ENCODE measurements at regions not wholly inside any gene's neighbourhood (a gene's known extent, or its start where the extent isn't known, plus 50 kb on each side); places are given as distances from the start of the nearest gene placed in this dataset.

DNA sequence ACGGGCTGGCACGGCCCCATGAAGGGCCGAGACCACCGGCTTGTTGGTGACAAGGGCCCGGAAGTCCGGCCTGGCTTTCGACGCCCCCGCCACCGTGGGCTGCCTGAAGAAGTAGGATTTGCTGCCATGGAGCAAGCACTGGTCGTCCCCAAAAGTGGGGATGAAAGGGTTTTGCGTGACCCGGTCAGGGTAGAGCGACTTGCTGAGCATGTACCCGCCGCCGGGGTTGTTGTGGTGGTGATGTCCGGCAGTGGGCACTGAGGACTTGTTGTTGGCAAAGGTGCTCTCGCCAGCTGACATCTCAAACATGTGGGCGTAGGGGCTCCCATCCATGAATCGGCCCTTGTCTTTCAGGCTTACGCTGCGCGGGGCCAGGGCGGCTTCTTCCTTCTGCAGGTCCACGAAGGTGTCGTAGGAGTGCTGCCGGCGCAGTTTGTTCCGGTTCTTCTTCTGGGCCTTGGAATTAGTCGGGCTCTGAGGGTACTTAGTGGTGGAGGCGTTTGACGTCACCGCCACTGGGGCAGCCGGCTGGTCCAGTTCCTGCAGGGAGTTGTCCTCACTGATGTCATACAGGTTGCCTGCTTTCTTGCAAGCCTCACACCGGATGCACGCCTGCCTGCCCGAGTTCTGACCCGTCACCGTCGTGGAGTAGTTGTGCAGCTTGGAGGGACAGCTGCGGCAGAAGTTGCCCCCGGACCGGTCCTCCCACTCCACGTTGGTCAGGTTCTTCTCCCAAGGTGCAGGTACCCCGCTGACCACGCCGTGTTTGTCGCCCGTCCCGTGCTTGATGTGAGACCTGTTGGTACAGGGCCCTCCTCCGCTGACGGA lies 366.6 kb downstream of the EMP1 start:
- no peak for DNase-seq (ENCODE audit: low spot score)
- TF ChIP-seq CTCF (IDR thresholded peaks at IDR 0.05; ENCODE audit: extremely low read depth, missing control alignments) = no peak

GRCh38 chr12:13561923-13562322 lies 365.4 kb downstream of the EMP1 start:
- no peak for TF ChIP-seq CTCF (IDR thresholded peaks at IDR 0.05; ENCODE audit: extremely low read depth, missing control alignments)
- DNase-seq (ENCODE audit: low spot score) = no peak

DNA sequence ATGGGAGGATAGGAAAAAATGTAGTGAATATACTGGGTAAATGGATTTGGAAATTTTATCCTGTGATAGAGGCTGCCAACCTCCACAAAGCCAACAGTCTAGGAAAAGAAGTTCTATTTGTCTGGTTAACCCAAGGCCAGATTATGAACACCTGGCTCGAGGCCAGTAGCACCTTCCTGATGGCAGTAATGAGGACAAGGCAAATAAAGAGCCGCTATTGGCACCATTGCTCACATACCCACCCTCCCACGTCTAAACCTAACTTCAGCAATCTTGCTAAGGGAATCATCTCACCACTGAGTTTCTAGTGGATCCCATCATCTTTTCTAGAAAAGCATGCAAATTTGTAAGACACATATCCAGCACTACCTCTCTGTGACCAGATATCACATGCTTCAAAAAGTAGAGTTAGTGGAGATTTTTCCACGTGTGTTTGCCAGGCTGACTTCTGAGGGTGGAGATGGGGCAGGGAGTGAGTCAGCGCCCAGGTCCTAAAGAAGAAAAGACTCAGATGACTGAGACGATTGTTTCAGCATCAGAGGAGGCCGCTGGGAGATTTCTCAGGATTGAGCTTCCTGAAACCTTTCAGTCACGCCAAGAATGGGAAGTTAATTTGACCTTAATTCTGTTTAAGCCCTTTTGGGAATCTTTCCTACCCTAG lies 362.9 kb downstream of the EMP1 start:
- DNase-seq (ENCODE audit: low spot score) = no peak
- no peak for TF ChIP-seq CTCF (IDR thresholded peaks at IDR 0.05; ENCODE audit: extremely low read depth, missing control alignments)

GRCh38 chr12:13552830-13553229 lies 356.3 kb downstream of the EMP1 start:
- TF ChIP-seq CTCF (IDR thresholded peaks at IDR 0.05; ENCODE audit: extremely low read depth, missing control alignments) = no peak
- no peak for DNase-seq (ENCODE audit: low spot score)

GRCh38 chr12:13547283-13547682 lies 350.8 kb downstream of the EMP1 start:
- no peak for DNase-seq (ENCODE audit: low spot score)
- no peak for TF ChIP-seq CTCF (IDR thresholded peaks at IDR 0.05; ENCODE audit: extremely low read depth, missing control alignments)

DNA sequence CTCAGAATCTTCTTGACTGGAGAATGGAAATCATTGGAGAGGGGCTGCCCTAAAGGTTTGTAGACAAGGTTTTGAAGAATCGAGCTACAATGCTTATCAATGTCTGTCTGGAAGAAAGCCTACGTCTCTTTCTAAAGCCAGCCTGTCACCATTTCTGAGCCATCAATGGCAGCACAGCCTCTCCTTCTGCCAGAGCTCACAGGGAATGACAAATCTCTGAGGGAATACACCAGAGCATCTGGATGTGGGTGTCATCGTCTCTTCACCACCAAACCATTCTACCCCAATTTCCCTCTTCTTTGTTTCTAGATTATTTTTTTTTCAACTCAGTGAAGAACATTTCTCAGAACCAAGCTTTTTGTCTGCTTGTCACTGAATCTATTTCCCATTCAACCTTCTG lies 349.7 kb downstream of the EMP1 start:
- DNase-seq (ENCODE audit: low spot score) = no peak
- TF ChIP-seq CTCF (IDR thresholded peaks at IDR 0.05; ENCODE audit: extremely low read depth, missing control alignments) = no peak

DNA sequence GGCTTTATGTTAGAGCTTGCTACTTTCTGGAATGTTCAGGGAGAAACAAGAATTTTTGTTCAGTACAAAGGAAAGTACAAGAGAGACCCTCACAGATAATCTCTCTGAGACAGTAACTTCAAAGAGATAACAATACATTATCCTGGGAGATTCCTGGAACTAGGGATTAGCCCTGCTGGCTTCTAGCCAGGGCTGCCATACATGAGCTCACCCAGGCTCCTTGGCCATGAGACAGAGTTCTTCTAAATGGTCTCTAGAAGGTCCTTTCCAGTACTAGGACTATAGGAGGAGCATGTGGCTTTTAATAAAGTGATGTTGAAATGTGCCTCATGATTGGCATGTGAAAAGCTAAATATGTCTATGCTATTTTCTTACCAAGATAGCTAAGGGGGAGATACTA lies 342.5 kb downstream of the EMP1 start:
- TF ChIP-seq CTCF (IDR thresholded peaks at IDR 0.05; ENCODE audit: extremely low read depth, missing control alignments) = no peak
- DNase-seq (ENCODE audit: low spot score) = no peak
